ENCODE measurements at regions not wholly inside any gene's neighbourhood (a gene's known extent, or its start where the extent isn't known, plus 50 kb on each side); places are given as distances from the start of the nearest gene placed in this dataset.

DNA sequence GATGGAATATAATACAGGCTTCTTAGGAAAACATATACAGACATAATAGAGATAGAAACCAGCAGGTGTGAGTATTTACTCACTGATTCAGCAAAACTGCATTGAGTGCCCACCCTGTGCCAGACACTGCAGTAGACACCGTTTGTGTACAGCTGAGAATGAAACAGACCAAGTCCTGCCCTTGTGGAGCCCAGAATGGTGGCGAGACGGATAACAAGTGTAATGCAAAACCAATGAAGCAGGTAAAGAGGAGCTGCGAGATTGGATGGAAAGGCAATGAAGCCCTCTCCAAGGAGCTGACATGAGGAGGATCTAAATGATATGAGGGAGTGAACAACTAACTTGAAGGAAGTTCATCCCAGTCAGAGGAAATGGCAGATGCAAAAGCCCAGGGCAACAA is 256.4 kb downstream of the MEX3B start:
- TF ChIP-seq, protein P1, sequence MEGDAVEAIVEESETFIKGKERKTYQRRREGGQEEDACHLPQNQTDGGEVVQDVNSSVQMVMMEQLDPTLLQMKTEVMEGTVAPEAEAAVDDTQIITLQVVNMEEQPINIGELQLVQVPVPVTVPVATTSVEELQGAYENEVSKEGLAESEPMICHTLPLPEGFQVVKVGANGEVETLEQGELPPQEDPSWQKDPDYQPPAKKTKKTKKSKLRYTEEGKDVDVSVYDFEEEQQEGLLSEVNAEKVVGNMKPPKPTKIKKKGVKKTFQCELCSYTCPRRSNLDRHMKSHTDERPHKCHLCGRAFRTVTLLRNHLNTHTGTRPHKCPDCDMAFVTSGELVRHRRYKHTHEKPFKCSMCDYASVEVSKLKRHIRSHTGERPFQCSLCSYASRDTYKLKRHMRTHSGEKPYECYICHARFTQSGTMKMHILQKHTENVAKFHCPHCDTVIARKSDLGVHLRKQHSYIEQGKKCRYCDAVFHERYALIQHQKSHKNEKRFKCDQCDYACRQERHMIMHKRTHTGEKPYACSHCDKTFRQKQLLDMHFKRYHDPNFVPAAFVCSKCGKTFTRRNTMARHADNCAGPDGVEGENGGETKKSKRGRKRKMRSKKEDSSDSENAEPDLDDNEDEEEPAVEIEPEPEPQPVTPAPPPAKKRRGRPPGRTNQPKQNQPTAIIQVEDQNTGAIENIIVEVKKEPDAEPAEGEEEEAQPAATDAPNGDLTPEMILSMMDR (IDR thresholded peaks at IDR 0.05; ENCODE audit: borderline replicate concordance, extremely low read depth, insufficient read depth) = no peak
- DNase-seq (no peak), FAIRE-seq (no peak)
- Histone ChIP-seq H3K27ac (ENCODE audit: low read depth in 2 of 2, low read length in 2 of 2) (no peak overlapping the region), H3K4me1 (ENCODE audit: control insufficient read depth in 2 of 3, insufficient read depth in 2 of 3, low read depth in 1 of 3, low read length in 3 of 3) (no peaks in the 10 kb centered on the region), H3K9ac (ENCODE audit: low read length in 3 of 3) (no peak overlapping the region), H3K27me3 (ENCODE audit: control insufficient read depth, insufficient read depth, low read length) (no peaks in the 10 kb centered on the region), H3K9me3 (ENCODE audit: control insufficient read depth in 2 of 3, insufficient read depth in 1 of 3, low read length in 3 of 3) (no peaks in the 10 kb centered on the region), H3K4me3 (ENCODE audit: low read length in 3 of 3) (no peak overlapping the region), H3K36me3 (ENCODE audit: control insufficient read depth in 2 of 3, insufficient read depth in 3 of 3, low read length in 3 of 3) (no peaks in the 10 kb centered on the region)
- intact Hi-C loops (cut with DNase I) = no loop called here

GRCh38 chr15:81786776-81787175 is 259.0 kb downstream of the MEX3B start:
- H3K27ac ChIP-seq (ENCODE audit: low read depth in 2 of 2, low read length in 2 of 2) = no peak overlapping the region
- H3K4me3 ChIP-seq (ENCODE audit: low read length in 3 of 3) = no peak overlapping the region
- no peak for DNase-seq

GRCh38 chr15:81785679-81786078 is 260.1 kb downstream of the MEX3B start:
- no peaks in the 10 kb centered on the region for H3K27me3 ChIP-seq (ENCODE audit: control insufficient read depth, insufficient read depth, low read length)
- intact Hi-C loops (cut with DNase I) = no loop called here
- H3K9ac ChIP-seq (ENCODE audit: low read length in 3 of 3) = no peak overlapping the region
- no peak overlapping the region for H3K4me3 ChIP-seq (ENCODE audit: low read length in 3 of 3)
- no peaks in the 10 kb centered on the region for H3K9me3 ChIP-seq (ENCODE audit: control insufficient read depth in 2 of 3, insufficient read depth in 1 of 3, low read length in 3 of 3)
- no peaks in the 10 kb centered on the region for H3K36me3 ChIP-seq (ENCODE audit: control insufficient read depth in 2 of 3, insufficient read depth in 3 of 3, low read length in 3 of 3)
- H3K27ac ChIP-seq (ENCODE audit: low read depth in 2 of 2, low read length in 2 of 2) = no peak overlapping the region
- TF ChIP-seq, protein P1 (IDR thresholded peaks at IDR 0.05; ENCODE audit: borderline replicate concordance, extremely low read depth, insufficient read depth) = no peak
- H3K4me1 ChIP-seq (ENCODE audit: control insufficient read depth in 2 of 3, insufficient read depth in 2 of 3, low read depth in 1 of 3, low read length in 3 of 3) = no peaks in the 10 kb centered on the region
- no peak for FAIRE-seq
- DNase-seq = no peak

More at GRCh38 chr15:81786776-81787175, 259.0 kb downstream of the MEX3B start:
- no peaks in the 10 kb centered on the region for H3K27me3 ChIP-seq (ENCODE audit: control insufficient read depth, insufficient read depth, low read length)
- no peaks in the 10 kb centered on the region for H3K36me3 ChIP-seq (ENCODE audit: control insufficient read depth in 2 of 3, insufficient read depth in 3 of 3, low read length in 3 of 3)
- no peaks in the 10 kb centered on the region for H3K4me1 ChIP-seq (ENCODE audit: control insufficient read depth in 2 of 3, insufficient read depth in 2 of 3, low read depth in 1 of 3, low read length in 3 of 3)
- H3K9ac ChIP-seq (ENCODE audit: low read length in 3 of 3) = no peak overlapping the region
- FAIRE-seq = no peak
- intact Hi-C loops (cut with DNase I) = no loop called here
- no peaks in the 10 kb centered on the region for H3K9me3 ChIP-seq (ENCODE audit: control insufficient read depth in 2 of 3, insufficient read depth in 1 of 3, low read length in 3 of 3)
- TF ChIP-seq, protein P1 (IDR thresholded peaks at IDR 0.05; ENCODE audit: borderline replicate concordance, extremely low read depth, insufficient read depth) = no peak

GRCh38 chr15:81785181-81785580 is 260.6 kb downstream of the MEX3B start:
- Histone ChIP-seq H3K4me1 (ENCODE audit: control insufficient read depth in 2 of 3, insufficient read depth in 2 of 3, low read depth in 1 of 3, low read length in 3 of 3) (no peaks in the 10 kb centered on the region), H3K36me3 (ENCODE audit: control insufficient read depth in 2 of 3, insufficient read depth in 3 of 3, low read length in 3 of 3) (no peaks in the 10 kb centered on the region), H3K27ac (ENCODE audit: low read depth in 2 of 2, low read length in 2 of 2) (no peak overlapping the region), H3K4me3 (ENCODE audit: low read length in 3 of 3) (no peak overlapping the region), H3K9me3 (ENCODE audit: control insufficient read depth in 2 of 3, insufficient read depth in 1 of 3, low read length in 3 of 3) (no peaks in the 10 kb centered on the region), H3K27me3 (ENCODE audit: control insufficient read depth, insufficient read depth, low read length) (no peaks in the 10 kb centered on the region), H3K9ac (ENCODE audit: low read length in 3 of 3) (no peak overlapping the region)
- TF ChIP-seq, protein P1 (IDR thresholded peaks at IDR 0.05; ENCODE audit: borderline replicate concordance, extremely low read depth, insufficient read depth) = no peak
- intact Hi-C loops (cut with DNase I) = no loop called here
- no peak for FAIRE-seq
- DNase-seq = no peak

Measured in kidney (tissue), 13 donors.